AML-193 (cell line): ENCODE measurements at regions not wholly inside any gene's neighbourhood (a gene's known extent, or its start where the extent isn't known, plus 50 kb on each side); places are given as distances from the start of the nearest gene placed in this dataset.
A peak's percentile ranks its signal among the peaks of the same experiment; 100 is the strongest.

Experiments used
- DNase-seq, 2 experiments: peaks; one replicate each; lab custom pipeline; 2025; lab: John Stamatoyannopoulos, UW

DNA sequence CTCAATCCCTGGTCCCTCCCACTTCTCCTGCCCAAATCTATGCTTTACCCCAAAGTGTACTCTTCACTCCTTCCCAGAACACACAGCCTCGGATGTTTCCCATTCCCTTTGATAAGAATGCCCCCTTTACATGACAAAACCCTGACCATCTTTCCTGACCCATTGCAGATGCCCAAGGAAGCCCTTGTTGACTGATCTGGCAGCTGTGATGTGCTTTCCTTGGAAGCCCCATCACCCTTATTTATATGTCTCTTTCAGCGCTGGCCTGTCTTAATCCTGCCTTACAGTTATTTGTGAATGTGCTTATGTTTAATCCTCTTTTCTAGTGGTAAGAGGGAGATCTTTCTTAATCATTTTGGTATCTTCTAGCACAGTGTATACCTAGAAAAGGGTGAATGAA, 523.1 kb downstream of the CD83 start:
- no peak for DNase-seq

DNA sequence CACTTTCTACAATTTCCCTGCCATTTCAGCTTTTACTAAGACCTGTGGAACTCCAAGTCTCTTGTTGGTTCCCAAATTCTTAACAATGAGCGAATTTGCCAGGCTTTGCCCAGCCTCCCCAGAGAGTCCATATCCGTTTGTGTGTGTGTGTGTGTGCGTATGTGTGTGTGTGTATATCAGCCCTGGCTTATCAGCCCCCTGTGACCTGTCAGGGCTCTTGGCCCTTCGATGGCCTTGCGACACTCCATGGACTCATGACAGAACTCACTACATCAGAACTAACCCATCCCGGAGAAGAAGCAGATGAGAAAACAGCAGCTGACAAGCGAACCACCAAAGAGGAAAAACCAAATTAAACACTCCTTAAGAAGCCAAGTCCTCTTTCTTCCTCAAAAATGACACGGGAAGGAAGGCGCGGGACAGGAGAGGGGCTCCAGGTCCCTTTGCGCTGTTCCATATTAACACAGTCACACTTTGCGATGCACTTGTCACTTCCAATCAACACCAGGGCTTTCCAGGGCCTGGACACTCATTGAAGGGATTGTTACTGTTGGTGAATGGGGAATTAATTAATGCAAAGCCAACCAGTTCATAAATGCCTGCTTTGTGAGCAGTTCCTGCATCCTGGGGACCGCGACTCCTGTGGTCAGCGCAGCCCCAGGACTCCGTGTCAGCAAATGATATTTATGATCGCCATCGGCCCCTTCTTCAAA, 524.0 kb downstream of the CD83 start:
- DNase-seq, result no peak

GRCh38 chr6:14642136-14642505, 524.5 kb downstream of the CD83 start:
- no peak for DNase-seq

DNA sequence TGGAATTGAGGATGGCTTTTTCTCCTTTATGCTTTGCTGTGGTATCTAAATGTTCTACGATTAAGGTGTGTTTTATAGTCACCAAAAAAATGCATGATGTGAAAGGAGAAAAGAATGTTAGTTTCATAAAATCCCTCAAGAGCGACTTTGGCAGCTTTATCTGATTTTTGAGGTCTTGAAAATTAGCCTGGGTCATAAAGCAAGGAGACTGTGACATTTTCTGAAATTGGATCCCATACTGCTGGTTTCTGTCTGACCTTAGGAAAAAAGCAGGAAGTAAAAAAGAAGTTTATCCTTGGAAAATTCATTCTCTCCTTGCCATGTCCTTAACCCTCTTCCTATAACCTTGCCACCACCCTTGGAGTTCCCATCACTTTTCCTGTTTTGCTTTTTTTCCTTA, 525.3 kb downstream of the CD83 start:
- DNase-seq, result no peak

DNA sequence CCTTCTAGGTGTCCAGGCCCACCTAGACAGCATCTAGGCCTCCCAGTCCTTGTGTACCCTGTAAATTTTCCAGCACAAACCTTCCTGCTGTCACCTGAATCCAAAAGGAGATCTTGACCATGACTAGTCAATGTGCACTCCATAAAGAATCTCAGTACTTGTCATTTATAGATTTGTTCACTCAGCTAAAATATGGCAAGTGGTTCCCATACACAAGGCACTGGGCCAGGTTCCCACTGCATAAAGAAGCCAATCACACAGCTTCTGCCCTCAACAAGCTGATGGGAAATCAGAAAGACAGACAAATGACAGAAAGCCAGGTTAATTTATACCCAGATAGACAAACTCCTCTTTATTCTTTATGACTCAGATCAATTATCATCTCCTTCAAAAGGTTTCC, 526.8 kb downstream of the CD83 start:
- no peak for DNase-seq

DNA sequence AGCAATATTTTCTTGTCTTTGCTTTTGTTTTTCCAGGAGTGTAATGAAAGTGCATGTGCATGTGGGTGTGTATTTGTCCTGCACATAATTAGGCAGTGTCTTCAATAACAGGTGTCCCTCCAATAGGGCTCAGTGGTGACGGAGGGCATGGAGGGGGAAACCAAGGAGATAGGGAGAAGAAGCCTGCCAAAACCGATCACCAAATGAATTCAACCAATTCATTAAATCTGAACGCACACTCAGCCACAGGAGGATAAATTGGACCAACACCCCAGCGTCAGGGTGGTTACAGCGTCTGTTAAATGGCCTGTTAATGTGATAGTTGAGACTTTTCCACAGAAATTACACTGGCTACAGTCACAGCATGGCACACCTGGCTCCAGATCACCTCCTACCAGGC, 527.6 kb downstream of the CD83 start:
- no peak for DNase-seq

- no peak for DNase-seq
Observed at GRCh38 chr6:14645841-14646240, 528.3 kb downstream of the CD83 start.

GRCh38 chr6:14646371-14646770, 528.8 kb downstream of the CD83 start:
- no peak for DNase-seq

- DNase-seq, result no peak
Observed at GRCh38 chr6:14647357-14647756, 529.8 kb downstream of the CD83 start.

DNA sequence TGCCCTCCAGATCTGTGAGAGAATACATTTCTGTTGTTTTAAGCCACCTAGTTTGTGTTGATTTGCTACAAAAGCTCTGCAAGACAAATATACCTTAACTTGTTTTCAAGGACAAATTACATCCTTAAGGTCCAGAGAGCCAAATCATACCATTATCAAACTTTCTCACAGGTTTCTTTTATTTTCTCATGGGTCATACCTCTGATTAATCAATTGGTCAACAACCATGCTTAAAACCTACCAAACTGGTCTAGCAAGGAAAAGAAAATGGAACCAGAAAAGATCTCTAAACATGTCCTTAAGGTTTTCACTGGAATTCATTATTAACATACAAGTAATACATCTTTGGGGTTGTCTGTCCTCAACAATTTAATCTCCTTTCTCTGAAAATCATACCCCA, 535.0 kb downstream of the CD83 start:
- no peak for DNase-seq

DNA sequence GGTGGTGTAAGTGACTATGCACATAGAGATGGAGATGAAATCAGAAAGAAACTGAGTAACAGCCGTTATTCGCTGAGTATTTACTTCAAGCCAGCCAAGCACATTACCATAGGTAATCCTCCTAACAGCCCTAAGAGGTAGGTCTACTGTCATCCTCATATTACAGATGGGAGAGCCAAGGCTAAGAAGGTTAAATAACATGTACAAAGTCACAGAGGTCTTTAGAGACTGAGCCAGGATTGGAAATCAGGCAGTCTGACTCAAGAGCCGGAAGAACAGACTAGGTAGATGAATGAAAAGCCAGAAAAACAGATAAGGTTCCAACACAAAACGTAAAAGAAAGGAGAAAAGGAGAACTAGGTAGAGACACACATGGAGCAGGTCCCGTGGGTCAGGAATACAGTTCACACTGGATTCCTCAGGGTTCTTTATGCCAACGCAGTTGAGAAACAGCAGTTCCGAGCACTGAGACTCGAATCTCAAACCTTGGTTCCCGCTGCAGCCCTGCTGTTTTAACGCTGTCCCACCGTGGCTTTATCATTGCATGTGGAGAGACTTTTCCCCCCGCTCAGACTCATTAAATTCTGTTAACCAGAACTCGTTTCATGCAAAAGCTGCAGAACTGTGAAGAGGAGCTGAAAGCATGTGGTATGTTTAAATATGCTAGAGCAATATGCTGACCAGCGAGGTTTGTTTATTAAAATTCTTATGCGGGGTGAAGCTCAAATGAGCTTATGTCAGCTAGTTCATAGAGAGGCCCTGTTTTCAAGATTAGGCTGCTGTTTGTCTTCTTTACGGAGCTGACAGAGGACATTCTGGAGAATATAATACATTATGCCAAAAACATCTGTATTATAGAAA, 537.9 kb downstream of the CD83 start:
- DNase-seq, result no peak

DNA sequence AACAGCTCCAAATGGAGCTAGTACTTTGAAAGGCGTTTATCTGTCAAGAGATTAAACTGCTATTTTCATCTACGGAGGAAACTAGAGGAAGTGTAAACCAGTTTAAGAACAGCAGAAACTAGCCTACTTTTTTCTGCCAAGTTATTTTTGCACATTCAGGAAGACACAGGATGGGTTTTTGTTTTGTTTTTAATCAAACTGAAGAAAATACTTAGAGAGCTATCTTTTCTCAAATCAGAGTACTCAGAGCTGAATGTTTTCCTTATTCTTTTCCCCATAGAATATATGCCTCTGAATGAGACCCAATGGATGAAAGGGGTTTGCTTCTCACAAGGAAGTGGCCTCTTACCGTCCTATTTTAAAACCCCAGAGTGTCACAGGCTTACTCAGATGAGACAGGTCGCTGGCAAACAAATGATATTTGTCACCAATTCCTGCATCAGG, 538.5 kb downstream of the CD83 start:
- no peak for DNase-seq

GRCh38 chr6:14656649-14657048, 539.1 kb downstream of the CD83 start:
- DNase-seq, result peak; percentile 55 to 60

- DNase-seq, result no peak
Observed at GRCh38 chr6:14658030-14658429, 540.5 kb downstream of the CD83 start.

DNA sequence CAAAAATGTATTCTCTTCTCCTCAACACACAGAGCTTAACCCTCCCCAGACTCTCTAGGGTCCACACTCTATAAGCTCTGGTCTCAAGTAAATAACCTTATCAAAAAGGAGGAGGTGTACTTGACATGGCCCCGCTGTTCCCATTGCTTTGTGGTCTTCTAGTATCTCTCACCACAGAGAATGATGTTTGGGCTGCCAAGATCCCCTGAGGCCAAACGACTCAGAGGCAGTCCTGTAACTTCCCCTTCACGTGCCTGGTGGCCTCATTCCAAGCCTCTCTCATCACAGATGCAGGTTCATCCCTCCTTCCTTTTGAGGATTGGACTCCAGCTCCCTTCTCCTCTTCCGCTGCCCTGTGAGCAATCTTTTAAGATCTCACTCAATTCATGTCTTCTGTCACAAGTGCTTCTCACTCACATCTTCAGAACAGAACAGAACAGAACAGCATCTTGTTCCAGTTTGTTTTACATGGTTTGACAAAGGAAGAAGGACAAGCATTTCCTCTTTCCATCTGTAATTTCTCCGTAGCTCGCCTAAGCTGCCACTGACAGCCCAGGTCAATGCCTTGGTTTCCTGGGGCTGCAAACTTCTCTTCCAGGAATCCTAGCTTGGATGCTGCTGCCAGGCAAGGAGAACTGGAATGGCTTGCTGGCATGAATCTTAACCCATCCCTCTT, 541.5 kb downstream of the CD83 start:
- peak; percentile 99 for DNase-seq

- no peak for DNase-seq
Observed at GRCh38 chr6:14659841-14660240, 542.3 kb downstream of the CD83 start.

GRCh38 chr6:14660806-14661579, 543.4 kb downstream of the CD83 start:
- peak; percentile 67 to 78 for DNase-seq

DNA sequence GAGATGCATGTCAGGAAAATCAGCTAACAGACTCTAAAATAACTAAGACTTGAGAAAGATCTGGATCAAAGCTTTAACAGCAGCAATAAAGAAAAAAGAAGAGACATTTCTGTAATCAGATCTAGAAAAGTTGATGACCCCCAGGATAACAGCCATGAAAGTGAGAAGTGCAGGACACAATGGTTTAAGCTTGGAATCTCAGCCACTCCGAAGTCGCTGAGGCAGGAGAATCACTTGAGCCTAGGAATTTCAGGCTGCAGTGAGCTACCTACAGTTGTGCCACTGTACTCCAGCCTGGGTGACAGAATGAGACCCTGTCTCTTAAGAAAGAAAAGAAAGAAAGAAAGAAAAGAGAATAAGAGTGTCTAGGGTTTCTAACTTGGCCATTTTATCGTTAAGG, 544.1 kb downstream of the CD83 start:
- no peak for DNase-seq

DNA sequence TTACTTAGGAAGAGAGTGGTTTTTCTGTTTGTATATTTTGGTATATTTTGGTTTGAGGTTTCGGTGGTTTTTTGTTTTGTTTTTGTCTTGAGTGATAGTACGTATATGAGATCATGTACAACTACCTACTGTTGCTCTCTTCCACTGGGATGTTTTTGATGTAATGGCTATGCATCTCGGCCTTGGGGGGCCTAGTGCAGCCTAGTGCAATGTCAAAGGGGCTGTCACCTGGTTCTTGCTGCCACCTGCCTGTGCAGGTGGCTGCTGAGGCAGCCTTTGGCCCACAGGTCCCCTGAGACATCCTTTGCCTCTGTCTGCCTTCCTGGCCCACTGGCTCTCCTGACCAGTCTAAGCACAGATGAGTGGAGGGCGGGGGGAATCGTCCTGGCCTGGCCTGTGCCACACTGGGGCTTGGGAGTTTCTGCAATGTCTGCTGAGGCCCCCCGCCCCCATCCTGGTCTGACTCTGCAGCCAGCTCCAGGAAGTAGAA, 546.6 kb downstream of the CD83 start:
- DNase-seq, result no peak

DNA sequence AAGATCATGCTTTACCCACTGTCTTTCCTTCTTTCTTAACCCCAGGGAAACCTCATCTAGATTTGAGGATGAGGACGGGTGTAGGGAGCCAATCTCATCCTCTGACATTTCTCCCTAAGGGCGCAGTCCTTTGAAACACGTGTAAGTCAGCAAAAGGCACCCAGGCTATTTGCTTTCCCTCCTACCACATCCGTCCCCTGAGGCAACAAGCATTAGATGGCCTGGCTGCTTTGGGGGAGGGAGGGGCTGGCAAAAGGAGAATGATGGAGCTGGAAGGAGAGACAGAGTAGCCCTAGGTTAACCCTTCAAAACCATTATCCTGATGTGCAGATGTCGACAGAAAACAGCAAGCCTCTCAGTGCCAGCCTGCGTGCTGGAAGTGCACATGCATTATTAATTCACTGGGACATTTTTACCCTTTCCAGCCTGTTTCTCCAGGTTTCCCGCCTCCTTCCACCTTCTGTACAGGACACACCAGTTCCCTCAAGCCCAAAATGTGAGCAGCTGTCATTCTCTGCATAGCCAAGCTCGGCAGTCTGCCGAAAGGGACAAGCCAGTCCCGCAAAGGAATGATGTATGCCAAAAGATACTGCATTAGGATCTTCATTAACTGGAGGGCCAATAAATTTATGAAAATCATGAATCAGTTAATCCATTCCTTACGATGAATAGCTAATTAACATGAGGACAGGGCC, 547.2 kb downstream of the CD83 start:
- DNase-seq, result peak; percentile 13 to 31
